ENCODE measurements at regions not wholly inside any gene's neighbourhood (a gene's known extent, or its start where the extent isn't known, plus 50 kb on each side); places are given as distances from the start of the nearest gene placed in this dataset.

DNA sequence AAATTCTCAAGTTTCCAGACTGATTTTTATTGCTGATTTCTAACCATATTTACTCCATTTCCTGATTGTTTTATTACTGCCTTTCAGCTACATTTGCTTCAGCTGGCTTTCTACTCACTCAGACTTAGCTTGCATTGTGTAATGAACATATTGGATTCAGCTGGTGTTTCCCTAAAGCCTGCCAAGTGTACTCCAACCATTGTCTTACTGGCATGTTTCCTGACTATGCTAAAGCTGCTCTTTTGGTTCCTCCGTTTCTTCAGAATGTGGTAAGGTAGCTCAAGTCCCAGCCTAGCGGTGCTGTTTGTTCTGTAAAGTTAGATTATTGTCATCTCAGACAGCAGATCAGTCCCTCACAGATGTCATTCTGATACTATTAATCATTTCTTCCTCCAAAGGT is 53.1 kb upstream of the GLRA2 start:
- FAIRE-seq (no peak), DNase-seq (ENCODE audit: low read depth, low spot score) (no peak)
- H3K9ac ChIP-seq (replicated peaks; ENCODE audit: extremely low read depth, insufficient read depth, low read length): no peak overlapping the region
- H3K4me1 ChIP-seq (ENCODE audit: control insufficient read depth, extremely low read depth, insufficient read depth, low read length): no peaks in the 10 kb centered on the region
- no peak for TF ChIP-seq CTCF (IDR thresholded peaks at IDR 0.05; ENCODE audit: extremely low read depth in 1 of 2, insufficient read depth in 1 of 2, low read depth in 1 of 2, low read length in 2 of 2)
- TF ChIP-seq, protein P1, sequence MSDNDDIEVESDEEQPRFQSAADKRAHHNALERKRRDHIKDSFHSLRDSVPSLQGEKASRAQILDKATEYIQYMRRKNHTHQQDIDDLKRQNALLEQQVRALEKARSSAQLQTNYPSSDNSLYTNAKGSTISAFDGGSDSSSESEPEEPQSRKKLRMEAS (IDR thresholded peaks at IDR 0.05; ENCODE audit: insufficient read depth, insufficient read length): no peak
- no peak for TF ChIP-seq EZH2 (IDR thresholded peaks at IDR 0.05; ENCODE audit: borderline replicate concordance, low read depth, low read length, severe bottlenecking)
- H3K4me2 ChIP-seq (ENCODE audit: insufficient read depth, low read length): no peak overlapping the region
- H3K4me3 ChIP-seq (replicated peaks in 1 of 3; ENCODE audit: insufficient read depth in 1 of 3, low read depth in 1 of 3, low read length in 3 of 3): no peak overlapping the region
- CTCF ChIA-PET: no interaction called here
- H3K27me3 ChIP-seq (ENCODE audit: control insufficient read depth in 2 of 2, insufficient read depth in 2 of 2, low read length in 2 of 2): no peaks in the 10 kb centered on the region
- no peak overlapping the region for H2AFZ ChIP-seq (ENCODE audit: low read depth, low read length)
- intact Hi-C loops (cut with micrococcal nuclease): no loop called here
- POLR2A ChIA-PET: no interaction called here
- no peak overlapping the region for H3K27ac ChIP-seq (ENCODE audit: insufficient read depth, low read depth, low read length)
- H4K20me1 ChIP-seq (replicated peaks; ENCODE audit: control insufficient read depth, extremely low read depth, insufficient read depth, low read length): no peaks in the 10 kb centered on the region
- no peaks in the 10 kb centered on the region for H3K9me3 ChIP-seq (replicated peaks; ENCODE audit: control insufficient read depth, insufficient read depth, low read length)
- dilution Hi-C loops (cut with MboI; ENCODE audit: extremely low pct_ligation_motif_present, low sequenced_read_pairs): no loop called here
- H3K36me3 ChIP-seq (ENCODE audit: control insufficient read depth in 2 of 2, extremely low read depth in 1 of 2, insufficient read depth in 2 of 2, low read length in 2 of 2): no peaks in the 10 kb centered on the region
- no peaks in the 10 kb centered on the region for H3K79me2 ChIP-seq (ENCODE audit: control insufficient read depth, insufficient read depth, low read length)
- no peaks in the 10 kb centered on the region for H3K9me1 ChIP-seq (replicated peaks; ENCODE audit: control insufficient read depth, extremely low read depth, insufficient read depth, low read length)
- BruUV-seq (replicated peaks): no TSS peak

- Histone ChIP-seq H3K27me3 (ENCODE audit: control insufficient read depth in 2 of 2, insufficient read depth in 2 of 2, low read length in 2 of 2) (no peaks in the 10 kb centered on the region), H3K79me2 (ENCODE audit: control insufficient read depth, insufficient read depth, low read length) (no peaks in the 10 kb centered on the region), H3K27ac (ENCODE audit: insufficient read depth, low read depth, low read length) (no peak overlapping the region), H4K20me1 (replicated peaks; ENCODE audit: control insufficient read depth, extremely low read depth, insufficient read depth, low read length) (no peaks in the 10 kb centered on the region), H2AFZ (ENCODE audit: low read depth, low read length) (no peak overlapping the region), H3K9me1 (replicated peaks; ENCODE audit: control insufficient read depth, extremely low read depth, insufficient read depth, low read length) (no peaks in the 10 kb centered on the region), H3K9me3 (replicated peaks; ENCODE audit: control insufficient read depth, insufficient read depth, low read length) (no peaks in the 10 kb centered on the region), H3K4me1 (ENCODE audit: control insufficient read depth, extremely low read depth, insufficient read depth, low read length) (no peaks in the 10 kb centered on the region), H3K4me3 (replicated peaks in 1 of 3; ENCODE audit: insufficient read depth in 1 of 3, low read depth in 1 of 3, low read length in 3 of 3) (no peak overlapping the region), H3K36me3 (ENCODE audit: control insufficient read depth in 2 of 2, extremely low read depth in 1 of 2, insufficient read depth in 2 of 2, low read length in 2 of 2) (no peaks in the 10 kb centered on the region), H3K4me2 (ENCODE audit: insufficient read depth, low read length) (no peak overlapping the region), H3K9ac (replicated peaks; ENCODE audit: extremely low read depth, insufficient read depth, low read length) (no peak overlapping the region)
- POLR2A ChIA-PET: no interaction called here
- intact Hi-C loops (cut with micrococcal nuclease) (no loop called here), dilution Hi-C loops (cut with MboI; ENCODE audit: extremely low pct_ligation_motif_present, low sequenced_read_pairs) (no loop called here)
- no peak for TF ChIP-seq POLR2AphosphoS5 (IDR thresholded peaks at IDR 0.05; ENCODE audit: insufficient read depth, low read depth, low read length)
- no peak for TF ChIP-seq FOS (IDR thresholded peaks at IDR 0.05; ENCODE audit: borderline replicate concordance, insufficient read depth, low read length)
- TF ChIP-seq MYC (IDR thresholded peaks at IDR 0.05; ENCODE audit: low read depth, low read length): no peak
- TF ChIP-seq CTCF (IDR thresholded peaks at IDR 0.05; ENCODE audit: extremely low read depth in 1 of 2, insufficient read depth in 1 of 2, low read depth in 1 of 2, low read length in 2 of 2): no peak
- no peak for TF ChIP-seq POLR2A (IDR thresholded peaks at IDR 0.05; ENCODE audit: low read depth, low read length)
- TF ChIP-seq, protein P1 (IDR thresholded peaks at IDR 0.05; ENCODE audit: insufficient read depth, insufficient read length): no peak
- TF ChIP-seq EZH2 (IDR thresholded peaks at IDR 0.05; ENCODE audit: borderline replicate concordance, low read depth, low read length, severe bottlenecking): no peak
- TF ChIP-seq JUN (IDR thresholded peaks at IDR 0.05; ENCODE audit: borderline replicate concordance, insufficient read depth, insufficient read length, low read depth): no peak
- TF ChIP-seq GATA2 (IDR thresholded peaks at IDR 0.05; ENCODE audit: insufficient read depth, insufficient read length, low read depth, low read length): no peak
- no peak for FAIRE-seq
- CTCF ChIA-PET: no interaction called here
- BruUV-seq (replicated peaks): no TSS peak
- no peak for DNase-seq (ENCODE audit: low read depth, low spot score)
These were observed 79.6 kb upstream of the GLRA2 start for GRCh38 chrX:14449773-14450172.

Data from endothelial cell of umbilical vein (primary cell).